GM12872 (cell line): ENCODE measurements at regions not wholly inside any gene's neighbourhood (a gene's known extent, or its start where the extent isn't known, plus 50 kb on each side); places are given as distances from the start of the nearest gene placed in this dataset.

Experiments used
- CTCF ChIP-seq: IDR thresholded peaks from 3 replicates; pipeline ENCODE4 v1.5.1; 2011; ENCODE audit warnings: low read depth, mild to moderate bottlenecking, low read length, moderate library complexity; ENCODE audit not compliant: insufficient read depth

GRCh38 chr20:6482486-6482885 lies 285.0 kb upstream of the BMP2 start:
- TF ChIP-seq CTCF = no peak

DNA sequence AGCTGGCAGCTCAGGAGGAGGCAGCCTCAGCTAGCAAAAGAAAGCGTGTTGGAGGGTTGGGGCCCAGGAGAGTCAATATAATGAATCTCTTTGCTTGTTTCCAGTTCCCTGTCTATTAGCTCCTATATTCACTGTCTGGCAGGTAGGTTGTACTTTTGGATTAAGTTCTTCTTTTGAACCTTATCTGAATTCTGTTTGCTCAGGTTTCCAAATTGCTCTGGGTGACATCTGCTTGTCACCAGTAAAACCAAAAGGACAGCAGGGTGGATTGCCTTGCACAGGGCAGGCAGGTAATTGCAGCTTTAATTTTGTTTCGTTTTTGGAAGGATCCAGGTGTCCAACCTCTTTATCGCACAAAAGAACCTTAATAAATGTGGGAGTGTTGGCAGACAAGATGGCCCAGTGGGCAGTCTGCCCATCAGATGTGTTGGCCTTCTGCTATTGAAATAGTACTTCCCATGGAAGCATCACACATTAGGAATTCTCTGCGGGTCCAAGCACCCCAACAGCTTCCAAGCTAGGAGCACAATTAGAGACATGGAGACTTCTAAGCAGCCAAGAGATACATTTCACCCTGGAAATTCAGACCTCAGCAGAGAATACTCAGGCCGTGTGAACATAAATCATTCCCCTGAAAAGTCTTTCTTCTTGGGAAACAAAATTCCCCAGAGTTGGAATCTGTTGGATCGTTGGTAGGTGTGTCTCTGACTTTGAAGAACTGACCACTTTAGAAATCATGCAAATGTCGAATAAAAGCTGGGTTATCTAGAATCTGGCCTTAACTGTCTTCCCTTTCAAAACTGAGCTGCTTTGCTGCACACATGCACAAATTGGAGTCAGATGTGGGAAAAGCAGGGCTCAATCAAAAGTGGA lies 286.9 kb upstream of the BMP2 start:
- TF ChIP-seq CTCF = no peak

DNA sequence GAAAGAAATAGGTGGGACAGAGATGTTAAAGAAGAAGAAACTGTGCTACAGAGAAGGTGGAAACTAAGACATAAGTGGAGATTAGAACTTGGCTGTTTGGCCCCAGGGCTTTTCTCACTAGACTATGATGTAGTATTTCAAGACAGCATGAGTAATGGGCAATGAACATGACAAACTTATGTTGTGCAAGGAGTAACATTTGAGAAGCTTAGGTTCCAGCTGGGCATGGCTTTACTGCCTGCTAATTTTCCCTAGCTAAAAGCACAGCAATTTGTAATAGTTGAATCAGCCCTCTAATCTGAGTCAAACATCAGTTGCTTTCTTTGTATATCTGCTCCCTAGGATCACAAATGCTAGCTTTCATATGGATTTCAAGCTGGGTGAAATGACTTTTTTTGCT lies 294.3 kb upstream of the BMP2 start:
- TF ChIP-seq CTCF = no peak

DNA sequence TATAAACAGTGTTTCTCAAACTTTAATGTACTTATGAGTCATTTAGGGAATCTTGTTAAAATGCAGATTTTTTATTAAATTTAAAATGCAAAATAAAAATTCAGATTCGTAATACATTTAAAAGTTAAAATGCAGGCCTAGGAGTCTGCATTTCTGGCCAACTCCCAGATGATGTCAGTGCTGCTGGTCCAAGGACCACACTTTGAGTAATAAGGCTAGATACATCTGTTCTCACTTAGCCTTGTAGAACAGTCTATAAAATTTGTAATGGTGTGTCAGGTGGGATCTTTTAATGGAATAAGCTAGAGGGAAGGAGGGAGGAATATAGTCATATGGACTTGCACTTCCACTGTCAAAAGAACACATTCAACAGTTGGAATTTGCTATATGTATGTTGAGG lies 295.6 kb upstream of the BMP2 start:
- no peak for TF ChIP-seq CTCF

DNA sequence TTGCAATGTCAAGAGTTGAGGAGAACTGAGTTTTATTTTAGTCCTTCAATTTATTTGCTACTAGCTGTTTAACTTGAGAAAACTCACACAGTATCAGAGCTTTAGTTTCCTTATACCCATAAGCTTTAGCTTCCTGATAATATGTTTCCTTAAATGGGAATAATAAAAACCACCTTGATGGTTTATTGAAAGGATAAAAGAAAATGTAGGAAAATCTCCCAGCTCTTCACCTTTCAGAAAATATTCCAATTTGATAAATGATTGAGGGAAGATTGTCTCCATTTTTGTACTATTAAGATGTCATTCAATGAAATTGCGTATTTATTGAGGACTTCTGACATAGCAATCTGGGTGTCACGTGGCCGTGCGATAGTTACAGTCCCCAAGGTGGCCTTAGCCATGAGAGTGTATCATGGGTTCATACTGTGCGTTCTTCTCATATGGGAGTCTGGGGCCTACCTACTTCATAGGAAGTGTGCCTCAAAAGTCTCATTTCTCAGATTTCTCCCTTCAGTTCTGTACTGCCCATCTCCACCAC lies 296.3 kb upstream of the BMP2 start:
- no peak for TF ChIP-seq CTCF

- no peak for TF ChIP-seq CTCF
These were observed 297.8 kb upstream of the BMP2 start for GRCh38 chr20:6469695-6470094.

DNA sequence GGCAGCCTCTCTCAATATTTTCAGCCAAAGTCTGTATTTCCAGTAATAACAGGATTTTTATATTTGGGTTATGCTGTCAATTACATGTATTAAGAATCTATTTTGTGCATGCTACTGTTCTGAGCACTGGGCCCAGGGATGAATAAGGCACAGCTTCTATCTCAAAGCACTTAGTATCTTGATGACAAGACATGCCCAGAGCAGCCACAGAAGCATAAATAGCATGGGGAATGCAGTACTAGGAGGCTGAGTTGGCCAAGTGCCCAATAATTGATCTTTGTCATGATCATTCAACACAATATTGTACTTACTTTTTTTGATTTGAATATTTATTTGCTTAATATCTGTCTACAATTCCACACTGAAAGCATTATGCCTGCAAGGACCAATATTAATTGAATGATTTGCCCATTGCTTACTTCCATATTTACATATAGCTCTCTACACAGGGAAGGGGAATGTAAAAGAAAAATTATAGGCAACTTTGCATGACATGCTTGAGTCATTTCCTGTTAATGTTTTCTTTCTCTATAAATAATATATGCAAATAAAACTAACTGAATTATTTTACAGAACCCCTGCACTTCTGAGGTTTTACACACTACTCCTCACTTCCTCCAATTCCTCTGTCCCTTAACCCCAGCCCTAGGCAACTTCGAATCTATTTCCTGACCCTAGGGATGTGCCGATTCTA lies 298.9 kb upstream of the BMP2 start:
- no peak for TF ChIP-seq CTCF
